GM19025 (cell line): ENCODE measurements at regions not wholly inside any gene's neighbourhood (a gene's known extent, or its start where the extent isn't known, plus 50 kb on each side); places are given as distances from the start of the nearest gene placed in this dataset.
"Not testable (repeated sequence)": the region's sequence is repeated elsewhere in the genome, so short reads cannot be mapped to it uniquely, and the experiment has no call there.

Experiments
- ATAC-seq: cut with Tn5 transposase; IDR thresholded peaks from one replicate; pipeline ENCODE4 v1.9.1; 2021; ENCODE audit warnings: mild to moderate bottlenecking, low read depth, moderate library complexity; ENCODE audit not compliant: unreplicated experiment

DNA sequence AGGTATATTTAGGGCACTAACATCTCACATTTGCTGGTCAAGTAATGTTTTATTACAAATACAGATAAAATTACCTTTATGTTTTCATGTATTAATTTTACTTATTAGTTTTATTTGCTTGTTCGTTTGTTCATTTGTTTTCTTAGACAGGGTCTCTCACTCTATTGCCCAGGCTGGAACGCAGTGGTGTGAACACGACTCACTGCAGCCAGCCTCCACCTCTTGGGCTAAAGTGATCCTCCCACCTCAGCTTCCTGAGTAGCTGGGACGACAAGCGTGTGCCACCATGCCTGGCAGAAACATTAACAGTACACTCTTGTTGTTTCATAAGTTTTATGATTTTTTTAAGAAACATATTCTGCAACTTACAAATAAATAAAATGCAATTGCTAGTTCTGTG is 123.2 kb downstream of the ZNF608 start:
- ATAC-seq, result no peak

GRCh38 chr5:124622851-124623250 is 123.6 kb downstream of the ZNF608 start:
- no peak for ATAC-seq

GRCh38 chr5:124621279-124621678 is 125.2 kb downstream of the ZNF608 start:
- ATAC-seq, result no peak

GRCh38 chr5:124620743-124621142 is 125.7 kb downstream of the ZNF608 start:
- ATAC-seq, result no peak

- no peak for ATAC-seq
These were observed 127.3 kb downstream of the ZNF608 start for GRCh38 chr5:124619121-124619520.

- ATAC-seq, result no peak
These were observed 128.7 kb downstream of the ZNF608 start for GRCh38 chr5:124617787-124618186.

DNA sequence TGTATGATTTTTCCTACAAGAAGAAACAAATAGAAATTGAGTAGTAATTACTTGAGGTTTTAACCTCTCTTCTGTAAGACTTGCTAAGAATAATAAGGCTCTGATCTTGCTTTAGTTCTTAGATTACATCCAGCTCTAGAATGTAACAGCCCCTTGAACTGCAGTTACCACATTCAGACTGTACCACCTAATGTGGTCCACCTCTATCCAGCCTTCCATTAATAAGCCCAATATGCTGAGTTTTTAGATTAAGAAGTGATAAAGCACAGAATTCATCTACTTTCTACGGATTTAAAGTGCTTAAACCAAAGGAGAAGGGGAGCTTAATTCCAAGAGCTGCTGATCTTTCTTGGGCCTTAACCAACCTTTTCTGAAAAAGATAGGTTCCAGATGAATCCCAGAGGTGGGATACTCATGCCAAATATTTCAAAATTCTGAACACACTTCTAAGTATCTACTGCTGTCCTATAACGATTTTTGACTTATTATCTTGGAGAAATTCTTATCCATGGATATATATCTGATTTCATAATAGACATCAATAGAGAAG is 131.5 kb downstream of the ZNF608 start:
- ATAC-seq, result no peak

GRCh38 chr5:124614105-124614504 is 132.3 kb downstream of the ZNF608 start:
- ATAC-seq, result no peak

DNA sequence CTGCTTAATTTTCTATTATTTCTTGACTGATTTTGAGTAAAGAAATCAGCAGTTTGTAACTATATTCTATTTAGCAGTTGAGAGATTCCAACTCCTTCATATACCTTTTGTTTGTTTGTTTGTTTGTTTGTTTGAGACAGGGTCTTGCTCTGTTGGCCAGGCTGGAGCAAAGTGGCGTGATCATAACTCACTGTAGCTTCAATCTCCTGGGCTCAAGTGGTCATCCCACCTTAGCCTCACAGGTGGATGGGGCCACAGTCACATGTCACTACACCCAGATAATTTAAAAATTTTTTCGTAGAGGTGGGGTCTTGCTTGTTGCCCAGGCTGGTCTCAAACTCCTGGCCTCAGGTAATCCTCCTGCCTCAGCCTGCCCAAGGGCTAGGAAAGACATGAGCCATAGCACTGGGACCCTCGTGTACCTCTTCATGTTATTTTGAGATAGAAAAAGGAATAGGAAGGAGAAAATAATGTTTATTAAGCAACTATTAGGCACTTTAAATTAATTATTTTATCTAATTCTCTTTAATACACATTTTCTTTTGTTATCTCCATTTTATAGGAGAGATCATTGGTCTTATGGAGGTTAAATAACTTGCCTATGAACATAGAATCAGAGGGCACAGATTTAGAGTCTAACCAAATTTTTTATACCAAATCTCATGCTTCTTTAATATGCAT is 133.0 kb downstream of the ZNF608 start:
- ATAC-seq, result no peak

- no peak for ATAC-seq
These were observed 134.4 kb downstream of the ZNF608 start for GRCh38 chr5:124612023-124612422.

DNA sequence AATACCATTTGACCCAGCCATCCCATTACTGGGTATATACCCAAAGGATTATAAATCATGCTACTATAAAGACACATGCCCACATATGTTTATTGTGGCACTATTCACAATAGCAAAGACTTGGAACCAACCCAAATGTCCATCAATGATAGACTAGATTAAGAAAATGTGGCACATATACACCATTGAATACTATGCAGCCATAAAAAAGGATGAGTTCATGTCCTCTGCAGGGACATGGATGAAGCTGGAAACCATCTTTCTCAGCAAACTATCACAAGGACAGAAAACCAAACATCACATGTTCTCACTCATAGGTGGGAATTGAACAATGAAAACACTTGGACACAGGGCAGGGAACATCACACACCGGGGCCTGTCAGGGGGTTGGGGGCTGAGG is 135.2 kb downstream of the ZNF608 start:
- not testable (repeated sequence) for ATAC-seq

DNA sequence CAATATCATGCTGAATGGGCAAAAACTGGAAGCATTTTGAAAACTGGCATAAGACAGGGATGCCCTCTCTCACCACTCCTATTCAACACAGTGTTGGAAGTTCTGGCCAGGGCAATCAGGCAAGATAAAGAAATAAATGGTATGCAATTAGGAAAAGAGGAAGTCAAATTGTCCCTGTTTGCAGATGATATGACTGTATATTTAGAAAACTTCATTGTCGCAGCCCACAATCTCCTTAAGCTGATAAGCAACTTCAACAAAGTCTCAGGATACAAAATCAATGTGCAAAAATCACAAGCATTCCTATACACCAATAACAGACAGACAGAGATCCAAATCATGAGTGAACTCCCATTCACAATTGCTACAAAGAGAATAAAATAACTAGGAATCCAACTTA is 136.8 kb downstream of the ZNF608 start:
- not testable (repeated sequence) for ATAC-seq

DNA sequence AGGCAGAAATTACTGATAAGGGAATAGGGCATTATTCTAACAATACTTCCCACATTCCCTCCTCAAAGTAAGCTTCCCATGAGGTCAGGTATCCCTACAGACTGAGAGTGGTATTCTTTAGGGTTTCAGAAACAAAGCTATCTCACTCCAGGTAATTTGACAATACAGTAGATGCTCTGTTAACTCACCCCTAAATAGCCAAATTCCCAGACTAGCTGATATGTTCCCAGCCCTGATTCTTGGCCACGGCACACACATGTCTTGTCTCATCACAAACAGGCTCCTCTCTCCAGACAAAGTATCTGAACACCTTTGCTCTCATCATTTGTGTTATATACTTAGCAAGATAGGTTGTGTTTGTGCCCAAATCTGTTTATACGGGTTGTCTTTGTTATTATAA is 139.9 kb downstream of the ZNF608 start:
- ATAC-seq, result no peak

- no peak for ATAC-seq
These were observed 140.3 kb downstream of the ZNF608 start for GRCh38 chr5:124606093-124606492.

- ATAC-seq, result no peak
These were observed 140.9 kb downstream of the ZNF608 start for GRCh38 chr5:124605541-124605940.

GRCh38 chr5:124604419-124604818 is 142.0 kb downstream of the ZNF608 start:
- ATAC-seq, result no peak

DNA sequence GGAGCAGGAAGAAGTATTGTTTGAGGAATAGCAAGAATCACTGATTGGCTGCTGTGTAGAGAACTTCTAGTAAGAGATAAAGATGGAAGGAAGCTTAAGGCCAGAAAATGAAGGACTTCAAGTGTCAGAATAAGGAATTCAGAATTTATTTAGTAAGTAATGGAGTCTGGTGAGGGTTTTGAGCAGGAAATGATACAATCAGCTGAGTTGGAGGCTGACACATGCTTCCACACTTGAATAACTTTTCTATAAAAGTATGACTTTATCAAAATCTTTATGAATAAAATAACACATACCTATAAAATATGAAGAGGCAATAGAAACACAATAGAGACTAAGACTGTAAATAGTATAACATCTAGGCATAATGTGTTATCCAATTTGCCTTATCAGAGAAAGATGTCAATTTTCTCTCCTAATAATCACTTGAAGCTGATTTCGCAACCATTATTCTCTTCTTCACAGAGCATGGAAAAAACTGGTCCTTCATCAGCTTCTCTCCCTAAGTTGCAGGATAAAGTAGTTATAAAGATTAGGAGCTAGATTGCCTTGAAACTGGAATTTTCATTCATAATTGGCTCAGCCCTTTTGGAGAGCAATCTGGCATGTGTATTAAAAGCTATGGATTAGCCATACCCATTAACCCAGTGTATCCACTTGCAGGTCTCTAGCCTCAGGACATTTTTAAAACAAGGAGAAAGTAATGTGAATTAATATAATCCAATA is 143.4 kb downstream of the ZNF608 start:
- no peak for ATAC-seq

GRCh38 chr5:124599028-124599973 is 147.1 kb downstream of the ZNF608 start:
- no peak for ATAC-seq

GRCh38 chr5:124596595-124597421 is 149.6 kb downstream of the ZNF608 start:
- no peak for ATAC-seq

DNA sequence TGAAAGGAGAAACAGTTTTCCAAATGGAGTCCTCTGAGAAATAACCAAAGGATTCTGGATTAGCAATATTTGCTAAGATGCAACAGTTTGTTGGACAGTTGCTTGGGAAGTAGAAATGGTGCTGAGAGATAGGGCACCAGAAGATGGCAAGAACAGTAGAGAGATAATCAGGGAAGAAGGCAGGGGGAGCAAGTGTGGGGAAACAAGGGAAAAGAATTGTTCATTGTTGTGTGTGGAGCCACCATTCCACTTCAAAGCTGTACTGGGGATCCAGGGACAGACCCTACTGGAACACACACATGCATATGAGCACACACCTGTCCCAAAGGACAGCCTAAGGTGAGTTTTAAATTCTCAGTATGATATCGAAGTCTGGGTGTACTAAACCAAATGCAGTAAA is 152.5 kb downstream of the ZNF608 start:
- no peak for ATAC-seq
